Chondrocyte (in vitro differentiated cells): ENCODE measurements at regions not wholly inside any gene's neighbourhood (a gene's known extent, or its start where the extent isn't known, plus 50 kb on each side); places are given as distances from the start of the nearest gene placed in this dataset.

ENCODE experiments used
- DNase-seq: peaks from one replicate; pipeline ENCODE4 v3.0.0; 2021; ENCODE audit warnings: mixed read lengths, low spot score
- H3K27ac Mint-ChIP-seq: one replicate; pipeline ENCODE4 v1.8.0; 2021; ENCODE audit warnings: mild to moderate bottlenecking, moderate library complexity, mixed read lengths; ENCODE audit not compliant: unreplicated experiment
- H3K27me3 Mint-ChIP-seq: 2 replicates; pipeline ENCODE4 v1.8.0; 2021; ENCODE audit warnings: low read depth, mixed read lengths
- H3K36me3 Mint-ChIP-seq: 2 replicates; pipeline ENCODE4 v1.8.0; 2021; ENCODE audit warnings: low read depth, mixed read lengths
- H3K4me1 Mint-ChIP-seq: 2 replicates; pipeline ENCODE4 v1.8.0; 2021; ENCODE audit warnings: low read depth, mild to moderate bottlenecking, mixed read lengths
- H3K4me3 Mint-ChIP-seq: one replicate; pipeline ENCODE4 v1.8.0; 2021; ENCODE audit warnings: mild to moderate bottlenecking, moderate library complexity, mixed read lengths; ENCODE audit not compliant: unreplicated experiment
- H3K9me3 Mint-ChIP-seq: 2 replicates; pipeline ENCODE4 v1.8.0; 2021; ENCODE audit warnings: low read depth, mixed read lengths
- TF ChIP-seq, protein P1 (sequence below): fragments of 200-600 bp; sonication (generic); IDR thresholded peaks from 2 replicates; pipeline ENCODE4 v1.5.0; 2021; ENCODE audit warnings: antibody characterized with exemption, mild to moderate bottlenecking, moderate library complexity

DNA sequence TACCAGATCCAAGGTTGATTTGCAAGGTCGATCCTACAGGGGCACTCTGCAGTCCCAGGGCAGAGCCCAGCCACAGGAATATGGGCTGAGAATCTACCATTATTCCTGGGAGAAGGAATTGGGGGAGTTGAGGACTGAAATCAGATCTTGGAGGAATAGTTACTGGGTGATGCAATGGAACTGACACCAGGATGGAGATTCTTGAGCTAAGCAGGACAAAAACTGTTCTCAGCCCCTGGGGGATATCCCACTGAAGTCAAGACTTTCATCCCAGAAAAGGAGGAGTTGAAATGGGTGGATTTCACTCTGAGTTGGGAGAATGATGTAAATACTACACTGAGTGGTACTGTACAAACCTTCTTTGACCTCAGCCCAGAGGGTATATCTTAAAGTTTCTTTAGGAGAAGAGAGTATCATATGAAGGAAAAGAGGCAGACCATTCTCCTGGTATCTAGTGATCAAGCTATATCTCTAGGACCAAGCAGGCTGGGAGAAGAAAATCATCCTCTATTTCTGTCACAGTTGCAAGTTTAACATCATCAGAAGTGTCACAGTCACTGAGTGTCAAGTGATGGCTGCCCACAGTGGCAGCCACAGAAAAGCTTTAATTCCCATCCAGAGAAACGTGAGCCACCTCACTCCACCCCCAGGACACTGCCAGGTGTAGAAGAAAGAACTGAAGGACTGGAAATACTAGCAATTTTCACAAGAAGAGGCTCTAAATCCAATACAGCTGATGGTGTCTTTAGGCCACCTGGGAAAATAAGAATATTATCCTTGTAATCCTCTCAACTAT, 181.9 kb downstream of the NUAK1 start:
- Mint-ChIP-seq H3K4me3 (no peak overlapping the region), H3K4me1 (peaks cover 41% of the 10 kb centered on the region), H3K27ac (peak overlapping the region; percentile 69), H3K27me3 (no peaks in the 10 kb centered on the region), H3K36me3 (no peaks in the 10 kb centered on the region), H3K9me3 (no peaks in the 10 kb centered on the region)
- TF ChIP-seq, protein P1, sequence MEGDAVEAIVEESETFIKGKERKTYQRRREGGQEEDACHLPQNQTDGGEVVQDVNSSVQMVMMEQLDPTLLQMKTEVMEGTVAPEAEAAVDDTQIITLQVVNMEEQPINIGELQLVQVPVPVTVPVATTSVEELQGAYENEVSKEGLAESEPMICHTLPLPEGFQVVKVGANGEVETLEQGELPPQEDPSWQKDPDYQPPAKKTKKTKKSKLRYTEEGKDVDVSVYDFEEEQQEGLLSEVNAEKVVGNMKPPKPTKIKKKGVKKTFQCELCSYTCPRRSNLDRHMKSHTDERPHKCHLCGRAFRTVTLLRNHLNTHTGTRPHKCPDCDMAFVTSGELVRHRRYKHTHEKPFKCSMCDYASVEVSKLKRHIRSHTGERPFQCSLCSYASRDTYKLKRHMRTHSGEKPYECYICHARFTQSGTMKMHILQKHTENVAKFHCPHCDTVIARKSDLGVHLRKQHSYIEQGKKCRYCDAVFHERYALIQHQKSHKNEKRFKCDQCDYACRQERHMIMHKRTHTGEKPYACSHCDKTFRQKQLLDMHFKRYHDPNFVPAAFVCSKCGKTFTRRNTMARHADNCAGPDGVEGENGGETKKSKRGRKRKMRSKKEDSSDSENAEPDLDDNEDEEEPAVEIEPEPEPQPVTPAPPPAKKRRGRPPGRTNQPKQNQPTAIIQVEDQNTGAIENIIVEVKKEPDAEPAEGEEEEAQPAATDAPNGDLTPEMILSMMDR, result no peak
- DNase-seq, result no peak

DNA sequence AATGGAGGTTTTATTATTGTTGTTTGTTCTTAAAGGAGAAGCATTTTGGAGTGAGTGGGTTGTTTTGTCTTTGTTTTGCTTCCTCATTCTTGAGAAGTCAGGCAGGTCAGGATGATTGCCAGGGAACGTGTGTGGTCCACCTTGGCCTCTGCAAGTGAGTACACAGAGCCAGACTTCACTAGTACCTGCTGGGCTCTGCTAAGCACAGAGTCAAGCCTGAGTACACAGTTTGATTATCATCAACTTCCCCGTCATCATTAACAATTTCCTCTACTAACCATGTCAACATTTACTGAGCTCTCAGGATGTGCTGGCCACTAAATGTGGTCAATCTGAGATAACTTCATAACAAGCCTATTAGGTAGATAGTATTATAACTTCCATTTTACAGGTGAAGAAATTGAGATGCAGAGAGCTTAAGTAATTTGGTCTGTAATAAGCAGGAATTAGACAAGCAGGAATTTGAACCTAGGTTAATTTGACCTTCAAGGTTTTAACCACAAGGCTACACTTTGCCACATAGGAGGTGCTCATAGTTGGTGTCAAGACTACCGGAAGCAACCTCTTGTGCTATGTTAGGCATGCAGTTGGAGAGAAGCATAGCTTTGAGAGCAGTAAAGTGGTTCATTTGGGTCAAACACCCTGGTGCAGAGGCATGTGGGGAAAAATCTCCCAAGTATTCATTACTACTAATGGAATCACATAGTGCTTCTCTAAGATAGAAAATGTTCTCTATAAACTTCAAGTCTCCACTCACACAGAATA, 178.3 kb downstream of the NUAK1 start:
- DNase-seq, result no peak
- H3K9me3 Mint-ChIP-seq, result no peaks in the 10 kb centered on the region
- no peak overlapping the region for H3K4me3 Mint-ChIP-seq
- TF ChIP-seq, protein P1, result no peak
- no peaks in the 10 kb centered on the region for H3K27me3 Mint-ChIP-seq
- H3K4me1 Mint-ChIP-seq, result peaks cover 46% of the 10 kb centered on the region
- H3K36me3 Mint-ChIP-seq, result no peaks in the 10 kb centered on the region
- peak overlapping the region; percentile 28 for H3K27ac Mint-ChIP-seq

DNA sequence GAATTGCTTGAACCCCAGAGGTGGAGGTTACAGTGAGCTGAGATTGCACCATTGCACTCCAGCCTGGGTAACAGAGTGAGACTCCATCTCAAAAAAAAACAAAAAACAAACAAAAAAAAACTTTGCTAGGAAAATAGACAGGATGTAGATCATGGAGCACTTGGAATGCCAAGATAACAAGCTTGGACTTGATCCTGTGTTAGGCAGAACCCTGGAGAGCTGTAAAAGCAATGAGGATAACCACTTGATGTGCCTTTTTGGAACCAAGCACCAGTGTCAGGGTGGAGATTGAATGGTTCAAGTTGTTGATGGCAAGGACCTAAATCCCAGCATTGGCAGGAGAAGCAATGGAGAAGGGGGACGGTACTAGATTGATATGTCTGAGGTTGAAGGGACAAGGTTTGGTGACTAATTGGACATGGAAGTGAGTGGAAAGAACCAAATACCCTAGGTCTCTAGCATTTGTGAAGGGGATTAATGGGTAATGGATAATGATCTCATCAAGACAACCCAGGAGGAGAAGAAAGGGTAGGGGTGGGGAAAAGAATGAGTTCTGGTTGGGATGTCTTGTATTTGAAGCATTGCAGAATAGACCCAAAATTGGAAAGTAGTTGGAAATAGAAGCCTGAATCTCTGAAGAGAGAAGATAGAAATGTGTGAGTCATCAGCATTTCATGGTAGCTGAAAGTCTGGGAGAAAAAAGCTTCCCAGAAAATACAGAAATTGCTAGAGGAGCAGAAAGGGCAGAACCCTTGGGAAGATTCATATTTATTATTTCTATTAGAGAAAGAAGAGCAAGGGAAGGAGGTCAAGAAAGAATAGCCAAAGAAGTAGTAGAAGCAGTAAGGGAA, 176.7 kb downstream of the NUAK1 start:
- Mint-ChIP-seq H3K36me3 (no peaks in the 10 kb centered on the region), H3K9me3 (no peaks in the 10 kb centered on the region), H3K4me3 (peak overlapping the region; percentile 28), H3K27ac (peak overlapping the region; percentile 82), H3K4me1 (peaks cover 38% of the 10 kb centered on the region), H3K27me3 (no peaks in the 10 kb centered on the region)
- TF ChIP-seq, protein P1, result no peak
- DNase-seq, result no peak

DNA sequence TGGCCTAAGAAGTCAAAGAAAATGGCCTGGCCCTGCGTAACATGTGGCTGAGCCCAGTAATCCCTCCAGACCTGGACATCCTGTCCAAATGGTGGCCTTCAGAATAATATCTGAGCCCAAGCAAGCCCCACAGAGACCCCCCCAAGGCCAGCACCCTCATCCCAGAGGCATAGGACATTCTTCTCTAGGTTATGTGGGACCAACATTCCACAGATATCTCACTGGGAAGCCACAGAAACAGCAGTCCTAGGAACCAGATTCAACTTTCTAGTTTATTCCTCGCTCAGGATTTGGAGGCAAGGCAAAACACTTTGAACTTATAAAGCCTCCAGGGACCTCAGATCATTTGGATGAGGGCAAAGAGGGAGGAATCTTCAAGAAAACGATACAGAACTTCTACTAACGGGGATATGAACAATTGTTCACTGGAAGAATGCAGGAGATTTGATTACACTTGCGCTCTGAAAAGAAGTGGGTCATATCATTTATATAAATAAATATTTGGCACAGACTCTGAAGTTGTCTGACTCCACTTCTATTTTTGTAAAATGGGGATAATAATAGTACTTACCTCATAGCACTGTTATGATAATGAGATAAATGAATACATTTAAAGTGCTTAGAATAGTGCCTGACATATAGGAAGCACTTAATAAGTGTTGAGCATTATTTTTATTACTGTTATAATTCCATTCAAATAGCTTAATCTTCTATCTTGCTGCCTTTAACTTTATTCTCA, 171.5 kb downstream of the NUAK1 start:
- Mint-ChIP-seq H3K27ac (peak overlapping the region; percentile 76), H3K27me3 (no peaks in the 10 kb centered on the region), H3K4me3 (no peak overlapping the region), H3K36me3 (no peaks in the 10 kb centered on the region), H3K4me1 (peaks cover 27% of the 10 kb centered on the region), H3K9me3 (peaks cover 2% of the 10 kb centered on the region)
- no peak for DNase-seq
- TF ChIP-seq, protein P1, result no peak
